Transverse colon (tissue), 4 donors: ENCODE measurements at regions not wholly inside any gene's neighbourhood (a gene's known extent, or its start where the extent isn't known, plus 50 kb on each side); places are given as distances from the start of the nearest gene placed in this dataset.

Source experiments
- DNase-seq: peaks from one replicate; pipeline ENCODE4 v3.0.0-alpha.2; 2019
- H3K27ac ChIP-seq, 4 donors: fragments of 200-600 bp; sonication (generic); 2 replicates each; pipeline ENCODE4 v1.5.1; 2016 to 2018; ENCODE audit warnings: inconsistent platforms in 4 of 4
- H3K27me3 ChIP-seq: fragments of 200-600 bp; sonication (generic); 2 replicates; pipeline ENCODE4 v1.5.1; 2017; ENCODE audit warnings: inconsistent platforms
- H3K36me3 ChIP-seq, 4 donors: fragments of 200-600 bp; sonication (generic); 2 replicates each; pipeline ENCODE4 v1.5.1; 2017 to 2019; ENCODE audit warnings: inconsistent platforms in 4 of 4
- H3K4me1 ChIP-seq, 4 donors: fragments of 200-600 bp; sonication (generic); 2 replicates each; pipeline ENCODE4 v1.5.1; 2017 to 2020; ENCODE audit warnings: inconsistent platforms in 4 of 4
- H3K4me3 ChIP-seq, 4 donors: fragments of 200-600 bp; sonication (generic); 1 replicate in 1 of 4; 2 replicates in 3 of 4; pipeline versions ENCODE4 v1.5.1 to v1.6.1; 2017 to 2019; ENCODE audit warnings: inconsistent platforms in 4 of 4
- H3K9me3 ChIP-seq, 2 donors: fragments of 200-600 bp; sonication (generic); 2 replicates each; pipeline ENCODE4 v1.5.1; 2017 to 2019; ENCODE audit warnings: inconsistent platforms in 2 of 2
- CTCF ChIP-seq, 5 experiments: fragments of 200-600 bp in 3 of 5; fragments of 450-650 bp in 2 of 5; sonication (generic) in 3 of 5; IDR thresholded peaks; 1 replicate in 2 of 5; 2 replicates in 3 of 5; pipeline ENCODE4 v1.5.1; 2016 to 2017; ENCODE audit warnings: antibody characterized with exemption in 5 of 5, inconsistent platforms in 3 of 5, mild to moderate bottlenecking in 2 of 5, moderate library complexity in 1 of 5
- EP300 ChIP-seq: sonication (generic); formaldehyde crosslinking; IDR thresholded peaks from one replicate; pipeline ENCODE4 v1.6.1; 2017; ENCODE audit warnings: antibody characterized with exemption, low read depth
- POLR2A ChIP-seq: fragments of 450-650 bp; IDR thresholded peaks from one replicate; pipeline ENCODE4 v1.6.1; 2016; ENCODE audit warnings: antibody characterized with exemption, mild to moderate bottlenecking, moderate library complexity
- POLR2AphosphoS5 ChIP-seq, 3 donors: sonication (generic); formaldehyde crosslinking; IDR thresholded peaks; one replicate each; pipeline ENCODE4 v1.6.1; 2016; ENCODE audit warnings: antibody characterized with exemption in 3 of 3
- WGBS, 2 donors: methylation state at CpG; one replicate each; pipeline ENCODE4 v1.1.5; 2018; ENCODE audit warnings: low coverage in 1 of 2; 5-methylcytosine and 5-hydroxymethylcytosine counted together
- in situ Hi-C, 4 donors: fragments of 200-750 bp; cut with MboI; loops; one replicate each; pipeline versions ENCODE4 v1.15.0 to v1.15.1; 2017; ENCODE audit warnings: low sequenced_read_pairs in 3 of 4, low pct_ligation_motif_present in 1 of 4, low pct_unique_long_range_greater_than_20kb in 1 of 4
- intact Hi-C: fragments of 100-400 bp; cut with DNase I; formaldehyde crosslinking; loops from one replicate; pipeline ENCODE4 v1.15.1; 2023; ENCODE audit warnings: low total_unique reads

GRCh38 chrX:131802836-131803626, 220.1 kb upstream of the STK26 start:
- 32% methylated on average over 17 of the region's 19 CpGs; no CpG with 5 or more reads in 1 of the 2 donors for WGBS, 2 donors

GRCh38 chrX:131812847-131813825, 210.0 kb upstream of the STK26 start:
- intact Hi-C loops: no loop called here
- Histone ChIP-seq H3K36me3 (no peaks in the 10 kb centered on the region), H3K27me3 (no peaks in the 10 kb centered on the region), H3K4me3 (peak overlapping the region in 2 of 4 donors; percentile 24 to 29), H3K9me3 (no peaks in the 10 kb centered on the region), H3K27ac (peak overlapping the region; percentile 52 to 83 (median 58)), H3K4me1 (no peaks in the 10 kb centered on the region)
- in situ Hi-C loops: no loop called here
- peak in 2 of 3 donors; percentile 66 for TF ChIP-seq POLR2AphosphoS5 (IDR thresholded peaks at IDR 0.05)
- no peak for TF ChIP-seq POLR2A
- TF ChIP-seq CTCF (IDR thresholded peaks at IDR 0.05): peak in 1 of 5 experiments; percentile 29
- no peak for TF ChIP-seq EP300
- WGBS, 2 donors: 32 to 90% methylated on average over 2 to 11 of the region's 11 CpGs
- DNase-seq: peak; percentile 82

More at GRCh38 chrX:131802836-131803626, 220.1 kb upstream of the STK26 start:
- H3K4me3 ChIP-seq: peak overlapping the region in 1 of 4 donors; percentile 10
- H3K4me1 ChIP-seq: no peaks in the 10 kb centered on the region
- no peaks in the 10 kb centered on the region for H3K9me3 ChIP-seq
- no peaks in the 10 kb centered on the region for H3K36me3 ChIP-seq
- peak overlapping the region in 1 of 4 donors; percentile 4 for H3K27ac ChIP-seq
- no peaks in the 10 kb centered on the region for H3K27me3 ChIP-seq
- TF ChIP-seq POLR2A (no peak), CTCF (IDR thresholded peaks at IDR 0.05) (peak in 1 of 5 experiments; percentile 66), EP300 (no peak), POLR2AphosphoS5 (IDR thresholded peaks at IDR 0.05) (no peak)
- intact Hi-C loops: no loop called here
- in situ Hi-C loops: no loop called here
- DNase-seq: peak; percentile 84

GRCh38 chrX:131816551-131817136, 206.5 kb upstream of the STK26 start:
- H3K4me3 ChIP-seq: peak overlapping the region in 2 of 4 donors; percentile 7 to 22
- H3K9me3 ChIP-seq: no peaks in the 10 kb centered on the region
- peaks cover 0 to 2% (median 0%) of the 10 kb centered on the region in 4 donors for H3K4me1 ChIP-seq
- DNase-seq: peak; percentile 87
- 28 to 33% methylated on average over 1 to 9 of the region's 9 CpGs for WGBS, 2 donors
- H3K36me3 ChIP-seq: no peaks in the 10 kb centered on the region
- TF ChIP-seq POLR2A (no peak), POLR2AphosphoS5 (IDR thresholded peaks at IDR 0.05) (peak in 2 of 3 donors; percentile 29 to 65), CTCF (IDR thresholded peaks at IDR 0.05) (peak in 2 of 5 experiments; percentile 27 to 40), EP300 (no peak)
- no peaks in the 10 kb centered on the region for H3K27me3 ChIP-seq
- peak overlapping the region in 1 of 4 donors; percentile 60 for H3K27ac ChIP-seq
- intact Hi-C loops: no loop called here
- in situ Hi-C loops: no loop called here
